ENCODE measurements at regions not wholly inside any gene's neighbourhood (a gene's known extent, or its start where the extent isn't known, plus 50 kb on each side); places are given as distances from the start of the nearest gene placed in this dataset.
"Not testable (repeated sequence)": the region's sequence is repeated elsewhere in the genome, so short reads cannot be mapped to it uniquely, and the experiment has no call there.

DNA sequence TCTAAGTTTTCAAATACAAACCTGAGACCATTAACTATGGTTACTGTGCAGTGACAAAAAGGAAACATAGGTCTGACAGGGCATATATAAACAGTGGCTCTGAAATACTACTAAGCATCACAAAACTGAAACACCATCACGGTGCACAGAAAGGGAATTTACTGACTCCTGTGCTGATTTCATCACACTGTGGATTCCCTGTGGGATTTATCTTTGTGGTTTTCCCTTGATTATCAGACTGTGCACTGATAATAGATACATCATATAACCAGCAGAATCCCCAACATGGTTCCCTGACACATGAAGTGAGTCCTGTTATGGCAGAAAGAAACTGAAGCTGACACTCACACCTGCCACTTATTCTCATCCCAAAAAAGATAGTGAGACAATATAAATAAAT is 676.3 kb upstream of the KCND2 start:
- Histone ChIP-seq H3K4me1 (ENCODE audit: control insufficient read depth, insufficient read depth, low read length) (no peaks in the 10 kb centered on the region), H3K27me3 (ENCODE audit: control insufficient read depth, insufficient read depth, low read length) (no peaks in the 10 kb centered on the region), H3K36me3 (ENCODE audit: insufficient read depth, low read length) (no peaks in the 10 kb centered on the region), H3K4me3 (ENCODE audit: low read length) (no peak overlapping the region), H3K9me3 (replicated peaks; ENCODE audit: low read length) (no peaks in the 10 kb centered on the region), H3K4me2 (ENCODE audit: low read length) (no peak overlapping the region), H3K9ac (ENCODE audit: low read depth, low read length) (no peak overlapping the region)

DNA sequence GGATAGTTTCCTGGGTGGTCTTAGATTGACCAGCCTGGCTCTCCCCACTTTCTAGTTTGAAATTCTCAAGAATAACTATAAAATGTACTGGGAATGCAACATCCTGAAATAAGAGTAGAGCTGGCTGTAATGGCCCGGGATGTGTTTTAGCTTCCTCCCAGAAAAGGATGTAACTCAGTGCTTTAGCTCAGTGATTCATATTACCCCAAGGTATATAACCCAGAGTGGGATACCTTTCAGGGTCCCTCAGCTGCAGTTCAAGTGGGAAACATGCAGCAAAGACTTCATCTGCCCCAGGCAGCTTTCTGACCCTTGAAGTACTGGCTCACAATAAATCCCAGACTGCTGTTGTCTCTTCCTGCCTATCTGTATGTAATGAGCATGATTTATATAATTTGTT is 666.7 kb upstream of the KCND2 start:
- Histone ChIP-seq H3K4me3 (ENCODE audit: low read length) (no peak overlapping the region), H3K27me3 (ENCODE audit: control insufficient read depth, insufficient read depth, low read length) (no peaks in the 10 kb centered on the region), H3K36me3 (ENCODE audit: insufficient read depth, low read length) (no peaks in the 10 kb centered on the region), H3K9me3 (replicated peaks; ENCODE audit: low read length) (no peaks in the 10 kb centered on the region), H3K4me1 (ENCODE audit: control insufficient read depth, insufficient read depth, low read length) (no peaks in the 10 kb centered on the region), H3K9ac (ENCODE audit: low read depth, low read length) (no peak overlapping the region), H3K4me2 (ENCODE audit: low read length) (no peak overlapping the region)

DNA sequence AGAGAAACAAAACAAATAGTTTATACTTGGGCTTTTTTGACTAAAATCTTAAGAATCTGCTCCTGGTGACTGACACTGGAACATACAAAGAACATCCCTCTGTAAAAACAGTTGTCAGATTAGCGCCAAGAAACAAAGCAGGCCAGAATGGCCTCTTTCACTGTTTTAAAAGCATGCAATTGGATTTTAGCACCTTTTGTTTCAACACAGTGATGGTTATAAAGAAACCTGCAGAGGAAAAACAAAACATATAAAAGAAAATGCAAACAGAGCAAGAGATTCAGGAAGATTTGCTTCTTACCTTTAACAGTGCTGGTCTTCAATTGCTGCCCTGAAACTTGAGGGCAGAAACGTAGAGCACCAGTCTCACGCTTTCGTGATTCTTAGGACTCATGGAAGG is 652.2 kb upstream of the KCND2 start:
- no peaks in the 10 kb centered on the region for H3K9me3 ChIP-seq (replicated peaks; ENCODE audit: low read length)
- no peak overlapping the region for H3K9ac ChIP-seq (ENCODE audit: low read depth, low read length)
- H3K4me1 ChIP-seq (ENCODE audit: control insufficient read depth, insufficient read depth, low read length) = no peaks in the 10 kb centered on the region
- H3K4me2 ChIP-seq (ENCODE audit: low read length) = no peak overlapping the region
- no peak overlapping the region for H3K4me3 ChIP-seq (ENCODE audit: low read length)
- H3K36me3 ChIP-seq (ENCODE audit: insufficient read depth, low read length) = no peaks in the 10 kb centered on the region
- no peaks in the 10 kb centered on the region for H3K27me3 ChIP-seq (ENCODE audit: control insufficient read depth, insufficient read depth, low read length)

GRCh38 chr7:119623427-119623826 is 649.5 kb upstream of the KCND2 start:
- no peaks in the 10 kb centered on the region for H3K4me1 ChIP-seq (ENCODE audit: control insufficient read depth, insufficient read depth, low read length)
- H3K27me3 ChIP-seq (ENCODE audit: control insufficient read depth, insufficient read depth, low read length) = no peaks in the 10 kb centered on the region
- no peaks in the 10 kb centered on the region for H3K9me3 ChIP-seq (replicated peaks; ENCODE audit: low read length)
- H3K4me3 ChIP-seq (ENCODE audit: low read length) = no peak overlapping the region
- no peak overlapping the region for H3K9ac ChIP-seq (ENCODE audit: low read depth, low read length)
- H3K36me3 ChIP-seq (ENCODE audit: insufficient read depth, low read length) = no peaks in the 10 kb centered on the region
- no peak overlapping the region for H3K4me2 ChIP-seq (ENCODE audit: low read length)

- Histone ChIP-seq H3K9me3 (replicated peaks; ENCODE audit: low read length) (no peaks in the 10 kb centered on the region), H3K36me3 (ENCODE audit: insufficient read depth, low read length) (no peaks in the 10 kb centered on the region), H3K4me2 (ENCODE audit: low read length) (no peak overlapping the region), H3K27me3 (ENCODE audit: control insufficient read depth, insufficient read depth, low read length) (no peaks in the 10 kb centered on the region), H3K4me1 (ENCODE audit: control insufficient read depth, insufficient read depth, low read length) (no peaks in the 10 kb centered on the region), H3K4me3 (ENCODE audit: low read length) (no peak overlapping the region), H3K9ac (ENCODE audit: low read depth, low read length) (no peak overlapping the region)
Observed at GRCh38 chr7:119630406-119630969, 642.5 kb upstream of the KCND2 start.

GRCh38 chr7:119633812-119634211 is 639.2 kb upstream of the KCND2 start:
- not testable (repeated sequence) for H3K36me3 ChIP-seq (ENCODE audit: insufficient read depth, low read length); H3K4me1 ChIP-seq (ENCODE audit: control insufficient read depth, insufficient read depth, low read length); H3K4me3 ChIP-seq (ENCODE audit: low read length); H3K9me3 ChIP-seq (replicated peaks; ENCODE audit: low read length); H3K9ac ChIP-seq (ENCODE audit: low read depth, low read length); H3K27me3 ChIP-seq (ENCODE audit: control insufficient read depth, insufficient read depth, low read length); H3K4me2 ChIP-seq (ENCODE audit: low read length)

GRCh38 chr7:119640326-119640725 is 632.6 kb upstream of the KCND2 start:
- H3K9ac ChIP-seq (ENCODE audit: low read depth, low read length) = no peak overlapping the region
- H3K36me3 ChIP-seq (ENCODE audit: insufficient read depth, low read length) = no peaks in the 10 kb centered on the region
- no peaks in the 10 kb centered on the region for H3K27me3 ChIP-seq (ENCODE audit: control insufficient read depth, insufficient read depth, low read length)
- H3K4me1 ChIP-seq (ENCODE audit: control insufficient read depth, insufficient read depth, low read length) = no peaks in the 10 kb centered on the region
- H3K4me3 ChIP-seq (ENCODE audit: low read length) = no peak overlapping the region
- H3K4me2 ChIP-seq (ENCODE audit: low read length) = no peak overlapping the region
- H3K9me3 ChIP-seq (replicated peaks; ENCODE audit: low read length) = no peaks in the 10 kb centered on the region

DNA sequence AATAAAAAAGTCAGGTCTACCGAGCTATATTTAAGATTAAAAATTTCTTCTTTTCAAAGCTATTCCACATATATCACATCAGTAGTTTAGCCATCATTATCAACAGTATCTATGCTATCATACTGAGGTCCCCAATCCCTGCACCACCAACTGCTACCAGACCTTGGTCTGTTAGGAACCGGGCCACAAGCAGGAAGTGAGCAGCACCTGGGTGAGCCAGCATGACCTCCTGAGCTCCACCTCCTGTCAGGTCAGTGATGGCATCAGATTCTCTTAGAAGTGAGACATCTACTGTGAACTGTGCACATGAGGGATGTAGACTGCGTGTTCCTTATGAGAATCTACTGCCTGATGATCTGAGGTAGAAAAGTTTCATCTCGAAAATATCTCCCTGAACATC is 632.1 kb upstream of the KCND2 start:
- Histone ChIP-seq H3K4me3 (ENCODE audit: low read length) (no peak overlapping the region), H3K36me3 (ENCODE audit: insufficient read depth, low read length) (no peaks in the 10 kb centered on the region), H3K4me1 (ENCODE audit: control insufficient read depth, insufficient read depth, low read length) (no peaks in the 10 kb centered on the region), H3K27me3 (ENCODE audit: control insufficient read depth, insufficient read depth, low read length) (no peaks in the 10 kb centered on the region), H3K9me3 (replicated peaks; ENCODE audit: low read length) (no peaks in the 10 kb centered on the region), H3K9ac (ENCODE audit: low read depth, low read length) (no peak overlapping the region), H3K4me2 (ENCODE audit: low read length) (no peak overlapping the region)

GRCh38 chr7:119643558-119643957 is 629.4 kb upstream of the KCND2 start:
- Histone ChIP-seq H3K9me3 (replicated peaks; ENCODE audit: low read length) (no peaks in the 10 kb centered on the region), H3K4me1 (ENCODE audit: control insufficient read depth, insufficient read depth, low read length) (no peaks in the 10 kb centered on the region), H3K27me3 (ENCODE audit: control insufficient read depth, insufficient read depth, low read length) (no peaks in the 10 kb centered on the region), H3K9ac (ENCODE audit: low read depth, low read length) (no peak overlapping the region), H3K4me3 (ENCODE audit: low read length) (no peak overlapping the region), H3K36me3 (ENCODE audit: insufficient read depth, low read length) (no peaks in the 10 kb centered on the region), H3K4me2 (ENCODE audit: low read length) (no peak overlapping the region)

GRCh38 chr7:119647286-119647685 is 625.7 kb upstream of the KCND2 start:
- no peak overlapping the region for H3K4me2 ChIP-seq (ENCODE audit: low read length)
- peaks cover under 1% of the 10 kb centered on the region for H3K9me3 ChIP-seq (replicated peaks; ENCODE audit: low read length)
- H3K4me1 ChIP-seq (ENCODE audit: control insufficient read depth, insufficient read depth, low read length) = no peaks in the 10 kb centered on the region
- no peak overlapping the region for H3K9ac ChIP-seq (ENCODE audit: low read depth, low read length)
- H3K36me3 ChIP-seq (ENCODE audit: insufficient read depth, low read length) = no peaks in the 10 kb centered on the region
- no peaks in the 10 kb centered on the region for H3K27me3 ChIP-seq (ENCODE audit: control insufficient read depth, insufficient read depth, low read length)
- no peak overlapping the region for H3K4me3 ChIP-seq (ENCODE audit: low read length)

DNA sequence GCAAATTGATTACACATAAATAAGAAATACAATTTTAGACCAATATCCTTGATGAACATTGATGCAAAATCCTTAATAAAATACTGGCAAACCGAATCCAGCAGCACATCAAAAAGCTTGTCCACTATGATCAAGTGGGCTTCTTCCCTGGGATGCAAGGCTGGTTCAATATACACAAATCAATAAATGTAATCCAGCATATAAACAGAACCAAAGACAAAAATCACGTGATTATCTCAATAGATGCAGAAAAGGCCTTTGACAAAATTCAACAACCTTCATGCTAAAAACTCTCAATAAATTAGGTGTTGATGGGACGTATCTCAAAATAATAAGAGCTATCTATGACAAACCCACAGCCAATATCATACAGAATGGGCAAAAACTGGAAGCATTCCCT is 624.2 kb upstream of the KCND2 start:
- not testable (repeated sequence) for H3K4me1 ChIP-seq (ENCODE audit: control insufficient read depth, insufficient read depth, low read length); H3K4me3 ChIP-seq (ENCODE audit: low read length); H3K9me3 ChIP-seq (replicated peaks; ENCODE audit: low read length); H3K4me2 ChIP-seq (ENCODE audit: low read length); H3K36me3 ChIP-seq (ENCODE audit: insufficient read depth, low read length); H3K27me3 ChIP-seq (ENCODE audit: control insufficient read depth, insufficient read depth, low read length); H3K9ac ChIP-seq (ENCODE audit: low read depth, low read length)

GRCh38 chr7:119660080-119660479 is 612.9 kb upstream of the KCND2 start:
- Histone ChIP-seq H3K4me1 (ENCODE audit: control insufficient read depth, insufficient read depth, low read length) (peaks cover 12% of the 10 kb centered on the region), H3K4me3 (ENCODE audit: low read length) (no peak overlapping the region), H3K9ac (ENCODE audit: low read depth, low read length) (no peak overlapping the region), H3K27me3 (ENCODE audit: control insufficient read depth, insufficient read depth, low read length) (no peaks in the 10 kb centered on the region), H3K4me2 (ENCODE audit: low read length) (no peak overlapping the region), H3K9me3 (replicated peaks; ENCODE audit: low read length) (no peaks in the 10 kb centered on the region), H3K36me3 (ENCODE audit: insufficient read depth, low read length) (no peaks in the 10 kb centered on the region)
